ENCODE measurements at regions not wholly inside any gene's neighbourhood (a gene's known extent, or its start where the extent isn't known, plus 50 kb on each side); places are given as distances from the start of the nearest gene placed in this dataset.

DNA sequence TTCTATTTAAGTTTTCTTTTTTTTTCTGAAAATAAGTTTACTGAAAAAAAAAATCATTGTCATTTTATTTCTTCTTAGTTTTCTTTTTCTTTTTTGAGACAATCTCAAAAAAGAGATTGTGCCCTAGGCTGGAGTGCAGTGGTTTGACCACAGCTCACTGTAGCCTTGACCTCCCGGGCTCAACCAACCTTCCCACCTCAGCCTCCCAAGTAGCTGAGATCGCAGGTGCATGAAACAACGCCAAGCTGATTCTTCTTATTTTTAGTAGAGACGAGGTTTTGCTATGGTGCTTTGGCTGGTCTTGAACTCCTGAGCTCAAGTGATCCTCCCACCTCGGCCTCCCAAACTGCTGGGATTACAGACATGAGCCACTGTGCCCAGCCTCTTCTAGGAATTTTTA lies 65.7 kb upstream of the OSTN start:
- no peak overlapping the region for H3K14ac ChIP-seq (replicated peaks; ENCODE audit: low read depth, low read length)
- H2BK5ac ChIP-seq (ENCODE audit: low read depth, low read length, poor library complexity, severe bottlenecking): no peak overlapping the region
- no peak overlapping the region for H4K5ac ChIP-seq (ENCODE audit: low read depth, low read length)
- ChIA-PET POLR2A (ENCODE audit: unreplicated experiment) (no interaction called here), CTCF (no interaction called here)
- TF ChIP-seq, protein P1, sequence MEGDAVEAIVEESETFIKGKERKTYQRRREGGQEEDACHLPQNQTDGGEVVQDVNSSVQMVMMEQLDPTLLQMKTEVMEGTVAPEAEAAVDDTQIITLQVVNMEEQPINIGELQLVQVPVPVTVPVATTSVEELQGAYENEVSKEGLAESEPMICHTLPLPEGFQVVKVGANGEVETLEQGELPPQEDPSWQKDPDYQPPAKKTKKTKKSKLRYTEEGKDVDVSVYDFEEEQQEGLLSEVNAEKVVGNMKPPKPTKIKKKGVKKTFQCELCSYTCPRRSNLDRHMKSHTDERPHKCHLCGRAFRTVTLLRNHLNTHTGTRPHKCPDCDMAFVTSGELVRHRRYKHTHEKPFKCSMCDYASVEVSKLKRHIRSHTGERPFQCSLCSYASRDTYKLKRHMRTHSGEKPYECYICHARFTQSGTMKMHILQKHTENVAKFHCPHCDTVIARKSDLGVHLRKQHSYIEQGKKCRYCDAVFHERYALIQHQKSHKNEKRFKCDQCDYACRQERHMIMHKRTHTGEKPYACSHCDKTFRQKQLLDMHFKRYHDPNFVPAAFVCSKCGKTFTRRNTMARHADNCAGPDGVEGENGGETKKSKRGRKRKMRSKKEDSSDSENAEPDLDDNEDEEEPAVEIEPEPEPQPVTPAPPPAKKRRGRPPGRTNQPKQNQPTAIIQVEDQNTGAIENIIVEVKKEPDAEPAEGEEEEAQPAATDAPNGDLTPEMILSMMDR (conservative IDR thresholded peaks at IDR 0.05; ENCODE audit: low read depth, low read length): no peak
- TF ChIP-seq MAZ (IDR thresholded peaks at IDR 0.05; ENCODE audit: borderline replicate concordance, low read depth, low read length): no peak
- no peak for TF ChIP-seq MXI1 (IDR thresholded peaks at IDR 0.05; ENCODE audit: borderline replicate concordance, low read depth, low read length)
- no peak for TF ChIP-seq SMC3 (IDR thresholded peaks at IDR 0.05; ENCODE audit: low read depth, low read length)
- no peak for TF ChIP-seq RAD21 (IDR thresholded peaks at IDR 0.05; ENCODE audit: low read length)
- no peak for TF ChIP-seq MAFK (IDR thresholded peaks at IDR 0.05; ENCODE audit: low read depth, low read length)
- TF ChIP-seq NFE2L2 (IDR thresholded peaks at IDR 0.05; ENCODE audit: low read depth, low read length): no peak
- no peak overlapping the region for H4K8ac ChIP-seq (ENCODE audit: low read depth in 2 of 2, low read length in 2 of 2)
- no peak overlapping the region for H3K56ac ChIP-seq (ENCODE audit: extremely low read depth, insufficient read depth, low read length)
- no peaks in the 10 kb centered on the region for H3K79me1 ChIP-seq (ENCODE audit: low read depth in 1 of 2, low read length in 2 of 2)
- dilution Hi-C loops (cut with HindIII; ENCODE audit: low sequenced_read_pairs, unreplicated experiment) (no loop called here), in situ Hi-C loops (cut with MboI; ENCODE audit: low sequenced_read_pairs) (no loop called here), intact Hi-C loops (cut with micrococcal nuclease) (loop anchor here (10.0 kb wide), 1 partner anchor 281 kb away; no protein-coding TSS in a partner anchor)
- H2BK20ac ChIP-seq (ENCODE audit: low read depth, low read length): no peak overlapping the region
- H3K36me3 ChIP-seq (ENCODE audit: control insufficient read depth, insufficient read depth, low read length): no peaks in the 10 kb centered on the region
- no peak overlapping the region for H2AK9ac ChIP-seq (replicated peaks; ENCODE audit: low read depth, low read length, poor library complexity)
- ATAC-seq (ENCODE audit: low read depth) (no peak), DNase-seq (no peak)
- H3K9ac ChIP-seq (ENCODE audit: low read depth, low read length): no peak overlapping the region
- H3K4me3 ChIP-seq (ENCODE audit: insufficient read depth, low read depth, low read length): no peak overlapping the region
- H4K20me1 ChIP-seq (ENCODE audit: insufficient read depth, low read length): no peaks in the 10 kb centered on the region
- H2BK120ac ChIP-seq (ENCODE audit: low read depth, low read length): no peak overlapping the region
- H3K9me1 ChIP-seq (ENCODE audit: insufficient read depth, low read length): no peaks in the 10 kb centered on the region
- no peaks in the 10 kb centered on the region for H3K27me3 ChIP-seq (ENCODE audit: control insufficient read depth, insufficient read depth, low read length)
- H3K27ac ChIP-seq (ENCODE audit: insufficient read depth, low read length): no peak overlapping the region
- H3K4ac ChIP-seq (ENCODE audit: low read depth, low read length): no peak overlapping the region
- H3K4me2 ChIP-seq (ENCODE audit: low read depth, low read length): no peak overlapping the region
- no peak overlapping the region for H3K23ac ChIP-seq (ENCODE audit: low read depth, low read length)
- no peak overlapping the region for H4K91ac ChIP-seq (ENCODE audit: insufficient read depth, low read depth, low read length)
- no peaks in the 10 kb centered on the region for H3K4me1 ChIP-seq (ENCODE audit: control insufficient read depth, insufficient read depth, low read length)
- H2AFZ ChIP-seq (replicated peaks; ENCODE audit: low read length, poor library complexity): no peak overlapping the region
- H3K18ac ChIP-seq (ENCODE audit: low read depth, low read length): no peak overlapping the region
- no peaks in the 10 kb centered on the region for H3K9me3 ChIP-seq (ENCODE audit: control insufficient read depth, insufficient read depth, low read length)
- H2BK15ac ChIP-seq (ENCODE audit: low read depth, low read length): no peak overlapping the region
- BruUV-seq (replicated peaks): no TSS peak
- no peak overlapping the region for H2AK5ac ChIP-seq (ENCODE audit: low read depth, low read length)
- WGBS, 2 experiments (ENCODE audit: extremely low coverage in 2 of 2, insufficient read length in 1 of 2): no CpG with 5 or more reads among the region's 5 CpGs

All from IMR-90 (cell line).